K562 (cell line): ENCODE measurements at regions not wholly inside any gene's neighbourhood (a gene's known extent, or its start where the extent isn't known, plus 50 kb on each side); places are given as distances from the start of the nearest gene placed in this dataset.

Source experiments
- ATAC-seq: fragments of 200-7000 bp; cut with Tn5 transposase; 3 replicates; pipeline ENCODE4 v1.9.1; 2020; ENCODE audit warnings: moderate library complexity
- BruUV-seq: library from RNA; stranded (reverse); fragments of 400-500 nt; replicated peaks from 2 replicates; lab custom pipeline; 2021; lab: Mats Ljungman, UMichigan
- CTCF ChIA-PET: fragments of 300-600 bp; formaldehyde crosslinking; extraction: SDS; loops from one replicate; lab custom pipeline; 2021; ENCODE audit warnings: low intra/inter-chr PET ratio; lab: Yijun Ruan, JAX
- POLR2A ChIA-PET: fragments of 300-600, 350-650 bp; sonication (Branson Sonifier 250); formaldehyde crosslinking; extraction: SDS; loops from one replicate; lab custom pipeline; 2021; ENCODE audit warnings: antibody characterized with exemption, inconsistent platforms; lab: Yijun Ruan, JAX
- DNase-seq, 4 experiments: peaks; one replicate each; pipeline versions ENCODE4 v3.0.0 to v3.0.0-alpha.2; 2011 to 2018; ENCODE audit warnings: low spot score in 3 of 4, mixed read lengths in 3 of 4; ENCODE audit errors: extremely low read depth in 1 of 4
- FAIRE-seq: peaks from 2 replicates; lab custom pipeline; 2011; peaks lifted over from hg19 to GRCh38; lab: Jason Lieb, UNC
- H2AFZ ChIP-seq: 2 replicates; pipeline ENCODE4 v1.6.0; 2011; ENCODE audit warnings: low read depth, low read length, control low read depth, inconsistent platforms
- H3K27ac ChIP-seq: fragments of 200-600 bp; 3 replicates; pipeline ENCODE4 v1.8.0; 2011; ENCODE audit warnings: low read depth, mild to moderate bottlenecking, control low read depth, inconsistent platforms, low read length, moderate library complexity, mixed read lengths; ENCODE audit errors: extremely low read depth
- H3K27me3 ChIP-seq, 2 experiments: fragments of 300-600 bp in 1 of 2; 2 replicates in 1 of 2; 3 replicates in 1 of 2; pipeline versions ENCODE4 v1.6.0 to v1.8.0; 2011; ENCODE audit warnings: inconsistent platforms in 2 of 2, low read length in 2 of 2, mild to moderate bottlenecking in 1 of 2, mixed read lengths in 1 of 2, moderate library complexity in 1 of 2; ENCODE audit not compliant: control insufficient read depth in 2 of 2, insufficient read depth in 2 of 2
- H3K36me3 ChIP-seq: fragments of 300-600 bp; 3 replicates; pipeline ENCODE4 v1.8.0; 2011; ENCODE audit warnings: mild to moderate bottlenecking, low read length, inconsistent platforms; ENCODE audit not compliant: control insufficient read depth, insufficient read depth
- H3K4me1 ChIP-seq, 2 experiments: fragments of 200-600 bp in 1 of 2; replicated peaks in 1 of 2; 2 replicates in 1 of 2; 3 replicates in 1 of 2; pipeline versions ENCODE4 v1.5.1 to v1.8.0; 2011; ENCODE audit warnings: inconsistent platforms in 2 of 2, low read length in 2 of 2, mild to moderate bottlenecking in 1 of 2, mixed read lengths in 1 of 2, moderate library complexity in 1 of 2; ENCODE audit not compliant: control insufficient read depth in 2 of 2, insufficient read depth in 2 of 2
- H3K4me2 ChIP-seq: 2 replicates; pipeline ENCODE4 v1.6.1; 2011; ENCODE audit warnings: low read length, control low read depth, inconsistent platforms, mixed read lengths; ENCODE audit not compliant: insufficient read depth
- H3K4me3 ChIP-seq: fragments of 200-600 bp; sonication (generic), shearing (Covaris generic); 2 replicates; pipeline ENCODE4 v1.5.1; 2016; ENCODE audit warnings: control low read depth, inconsistent platforms
- H3K79me2 ChIP-seq: fragments of 200-600 bp; 3 replicates; pipeline ENCODE4 v1.8.0; 2011; ENCODE audit warnings: low read length, inconsistent platforms; ENCODE audit not compliant: control insufficient read depth, insufficient read depth
- H3K9ac ChIP-seq, 2 experiments: 2 replicates each; pipeline versions ENCODE4 v1.6.0 to v1.6.1; 2011; ENCODE audit warnings: low read depth in 2 of 2, low read length in 2 of 2, control low read depth in 1 of 2, inconsistent platforms in 1 of 2, mild to moderate bottlenecking in 1 of 2, mixed read lengths in 1 of 2; ENCODE audit not compliant: insufficient read depth in 1 of 2
- H3K9me1 ChIP-seq: one replicate; pipeline ENCODE4 v1.6.0; 2011; ENCODE audit warnings: inconsistent platforms, mild to moderate bottlenecking, low read length, moderate library complexity; ENCODE audit not compliant: control insufficient read depth, insufficient read depth
- H3K9me3 ChIP-seq: replicated peaks from 2 replicates; pipeline ENCODE4 v1.5.1; 2011; ENCODE audit warnings: low read depth, low read length, inconsistent platforms; ENCODE audit not compliant: control insufficient read depth, insufficient read depth
- H4K20me1 ChIP-seq: replicated peaks from 2 replicates; pipeline ENCODE4 v1.6.1; 2011; ENCODE audit warnings: low read length, inconsistent platforms, mixed read lengths; ENCODE audit not compliant: control insufficient read depth, insufficient read depth
- ARID1B ChIP-seq: fragments of 450-650 bp; IDR thresholded peaks from 2 replicates; pipeline ENCODE4 v1.6.1; 2016; ENCODE audit warnings: antibody characterized with exemption, mild to moderate bottlenecking, inconsistent platforms
- DDX20 ChIP-seq: fragments of 450-650 bp; IDR thresholded peaks from 2 replicates; pipeline ENCODE4 v1.6.1; 2016; ENCODE audit warnings: missing genetic modification characterization, low read depth, mild to moderate bottlenecking, missing compliant biosample characterization, moderate library complexity
- FOXK1 ChIP-seq: sonication (generic); formaldehyde crosslinking; IDR thresholded peaks from 2 replicates; pipeline ENCODE4 v1.8.0; 2022; ENCODE audit warnings: missing genetic modification reagents, mild to moderate bottlenecking, borderline replicate concordance
- MBD2 ChIP-seq: sonication (generic); IDR thresholded peaks from 2 replicates; pipeline ENCODE4 v1.6.1; 2016; ENCODE audit warnings: low read depth, borderline replicate concordance
- MCM2 ChIP-seq: fragments of 450-650 bp; IDR thresholded peaks from 2 replicates; pipeline ENCODE4 v1.6.1; 2017; ENCODE audit warnings: low read depth, mild to moderate bottlenecking
- PTBP1 ChIP-seq: fragments of 200-400 bp; formaldehyde crosslinking; IDR thresholded peaks from 2 replicates; pipeline ENCODE4 v1.6.1; 2017; ENCODE audit warnings: low read depth, low read length
- SPI1 ChIP-seq: IDR thresholded peaks from 2 replicates; pipeline ENCODE4 v1.6.1; 2011; ENCODE audit warnings: low read depth, low read length, control low read depth, borderline replicate concordance
- TAF15 ChIP-seq: fragments of 200-400 bp; formaldehyde crosslinking; IDR thresholded peaks from 2 replicates; pipeline ENCODE4 v1.6.1; 2017; ENCODE audit warnings: mild to moderate bottlenecking, low read depth, low read length, moderate library complexity
- ZNF217 ChIP-seq: sonication (generic); formaldehyde crosslinking; IDR thresholded peaks from 2 replicates; pipeline ENCODE4 v1.8.0; 2022; ENCODE audit warnings: mild to moderate bottlenecking, missing genetic modification reagents
- WGBS: fragments of 100-300 bp; shearing (Covaris generic); methylation state at CpG from one replicate; pipeline ENCODE4 v1.1.6; 2016; ENCODE audit warnings: low coverage, mixed read lengths; ENCODE audit not compliant: insufficient coverage; ENCODE audit errors: missing lambda C conversion rate; 5-methylcytosine and 5-hydroxymethylcytosine counted together
- in situ Hi-C: fragments of 300-500 bp; cut with MboI; formaldehyde crosslinking; loops from 4 replicates; pipeline ENCODE4 v1.15.0; 2018; ENCODE audit warnings: inconsistent platforms, mixed read lengths
- intact Hi-C: fragments of 100-400 bp; cut with micrococcal nuclease; formaldehyde crosslinking; loops from 2 replicates; pipeline ENCODE4 v1.14.2; 2022
- TF ChIP-seq, protein P1 (sequence below): IDR thresholded peaks from 3 replicates; pipeline ENCODE4 v1.6.1; 2011; ENCODE audit warnings: borderline replicate concordance, mild to moderate bottlenecking; ENCODE audit not compliant: insufficient read length, insufficient read depth
- TF ChIP-seq, protein P2 (sequence below): fragments of 450-650 bp; IDR thresholded peaks from 2 replicates; pipeline ENCODE4 v1.6.1; 2017; ENCODE audit warnings: antibody characterized with exemption
- TF ChIP-seq, protein P3 (sequence below): fragments of 250-450 bp; sonication (Bioruptor Pico); IDR thresholded peaks from 2 replicates; pipeline ENCODE4 v1.9.0; 2021; ENCODE audit warnings: mild to moderate bottlenecking, inconsistent platforms

DNA sequence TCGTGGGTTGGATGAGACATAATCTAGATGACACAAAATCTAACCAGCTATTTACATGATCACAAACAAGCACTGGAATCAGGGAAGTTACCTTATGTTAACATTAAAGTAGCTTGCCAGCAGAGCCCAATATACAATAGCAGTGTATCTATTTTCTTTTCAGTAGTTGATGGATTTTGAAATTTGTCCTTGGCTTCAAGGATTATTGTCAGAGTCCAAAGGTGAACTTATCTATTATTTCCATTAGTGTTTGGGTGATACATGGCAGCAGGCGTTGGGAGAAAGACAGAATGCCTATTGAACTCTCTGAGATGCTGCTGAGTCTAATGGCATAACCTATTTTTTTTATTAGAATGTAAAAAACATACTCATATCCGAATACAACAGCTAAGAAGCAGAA lies 223.2 kb upstream of the ACTBL2 start (continued):
- TF ChIP-seq MBD2 (no peak), SPI1 (no peak)

DNA sequence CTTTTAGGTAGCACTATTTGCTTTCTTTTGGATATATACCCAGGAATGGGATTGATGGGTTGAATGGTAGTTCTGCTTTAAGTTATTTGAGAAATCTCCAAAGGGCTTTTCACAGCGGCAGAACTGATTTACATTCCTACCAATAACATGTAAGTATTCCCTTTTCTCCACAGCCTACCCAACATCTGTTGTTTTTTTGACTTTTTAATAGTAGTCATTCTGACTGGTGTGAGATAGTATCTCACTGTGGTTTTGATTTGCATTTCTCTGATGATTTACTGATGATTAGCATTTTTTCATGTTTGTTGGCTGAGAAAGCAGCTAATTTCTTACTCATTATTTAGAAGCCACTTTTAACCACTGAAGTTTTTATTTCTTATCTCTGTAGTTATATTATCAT lies 221.1 kb upstream of the ACTBL2 start:
- no peak for FAIRE-seq
- WGBS = 5% methylated on average over 1 of the region's 1 CpG

More for the DNA sequence above, 221.1 kb upstream of the ACTBL2 start:
- POLR2A ChIA-PET = no interaction called here
- CTCF ChIA-PET = no interaction called here
- intact Hi-C loops = no loop called here
- Histone ChIP-seq H3K4me1 (no peaks in the 10 kb centered on the region), H3K9me1 (no peaks in the 10 kb centered on the region), H3K9me3 (no peaks in the 10 kb centered on the region)
- no TSS peak for BruUV-seq
- TF ChIP-seq ZNF217 (CRISPR knock-in tag) (no peak), ARID1B (no peak), TAF15 (no peak), PTBP1 (no peak), DDX20 (tag) (no peak), FOXK1 (CRISPR knock-in tag) (no peak), MCM2 (no peak)
- TF ChIP-seq, protein P1, sequence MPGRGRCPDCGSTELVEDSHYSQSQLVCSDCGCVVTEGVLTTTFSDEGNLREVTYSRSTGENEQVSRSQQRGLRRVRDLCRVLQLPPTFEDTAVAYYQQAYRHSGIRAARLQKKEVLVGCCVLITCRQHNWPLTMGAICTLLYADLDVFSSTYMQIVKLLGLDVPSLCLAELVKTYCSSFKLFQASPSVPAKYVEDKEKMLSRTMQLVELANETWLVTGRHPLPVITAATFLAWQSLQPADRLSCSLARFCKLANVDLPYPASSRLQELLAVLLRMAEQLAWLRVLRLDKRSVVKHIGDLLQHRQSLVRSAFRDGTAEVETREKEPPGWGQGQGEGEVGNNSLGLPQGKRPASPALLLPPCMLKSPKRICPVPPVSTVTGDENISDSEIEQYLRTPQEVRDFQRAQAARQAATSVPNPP = no peak
- TF ChIP-seq, protein P2, sequence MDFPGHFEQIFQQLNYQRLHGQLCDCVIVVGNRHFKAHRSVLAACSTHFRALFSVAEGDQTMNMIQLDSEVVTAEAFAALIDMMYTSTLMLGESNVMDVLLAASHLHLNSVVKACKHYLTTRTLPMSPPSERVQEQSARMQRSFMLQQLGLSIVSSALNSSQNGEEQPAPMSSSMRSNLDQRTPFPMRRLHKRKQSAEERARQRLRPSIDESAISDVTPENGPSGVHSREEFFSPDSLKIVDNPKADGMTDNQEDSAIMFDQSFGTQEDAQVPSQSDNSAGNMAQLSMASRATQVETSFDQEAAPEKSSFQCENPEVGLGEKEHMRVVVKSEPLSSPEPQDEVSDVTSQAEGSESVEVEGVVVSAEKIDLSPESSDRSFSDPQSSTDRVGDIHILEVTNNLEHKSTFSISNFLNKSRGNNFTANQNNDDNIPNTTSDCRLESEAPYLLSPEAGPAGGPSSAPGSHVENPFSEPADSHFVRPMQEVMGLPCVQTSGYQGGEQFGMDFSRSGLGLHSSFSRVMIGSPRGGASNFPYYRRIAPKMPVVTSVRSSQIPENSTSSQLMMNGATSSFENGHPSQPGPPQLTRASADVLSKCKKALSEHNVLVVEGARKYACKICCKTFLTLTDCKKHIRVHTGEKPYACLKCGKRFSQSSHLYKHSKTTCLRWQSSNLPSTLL = no peak
- TF ChIP-seq, protein P3, sequence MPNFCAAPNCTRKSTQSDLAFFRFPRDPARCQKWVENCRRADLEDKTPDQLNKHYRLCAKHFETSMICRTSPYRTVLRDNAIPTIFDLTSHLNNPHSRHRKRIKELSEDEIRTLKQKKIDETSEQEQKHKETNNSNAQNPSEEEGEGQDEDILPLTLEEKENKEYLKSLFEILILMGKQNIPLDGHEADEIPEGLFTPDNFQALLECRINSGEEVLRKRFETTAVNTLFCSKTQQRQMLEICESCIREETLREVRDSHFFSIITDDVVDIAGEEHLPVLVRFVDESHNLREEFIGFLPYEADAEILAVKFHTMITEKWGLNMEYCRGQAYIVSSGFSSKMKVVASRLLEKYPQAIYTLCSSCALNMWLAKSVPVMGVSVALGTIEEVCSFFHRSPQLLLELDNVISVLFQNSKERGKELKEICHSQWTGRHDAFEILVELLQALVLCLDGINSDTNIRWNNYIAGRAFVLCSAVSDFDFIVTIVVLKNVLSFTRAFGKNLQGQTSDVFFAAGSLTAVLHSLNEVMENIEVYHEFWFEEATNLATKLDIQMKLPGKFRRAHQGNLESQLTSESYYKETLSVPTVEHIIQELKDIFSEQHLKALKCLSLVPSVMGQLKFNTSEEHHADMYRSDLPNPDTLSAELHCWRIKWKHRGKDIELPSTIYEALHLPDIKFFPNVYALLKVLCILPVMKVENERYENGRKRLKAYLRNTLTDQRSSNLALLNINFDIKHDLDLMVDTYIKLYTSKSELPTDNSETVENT (CRISPR knock-in tag) = no peak
- TF ChIP-seq, all 486 proteins: peak for 0
- Histone ChIP-seq H3K4me3 (no peak overlapping the region), H3K27me3 (no peaks in the 10 kb centered on the region), H3K79me2 (no peaks in the 10 kb centered on the region), H3K9ac (no peak overlapping the region), H2AFZ (no peak overlapping the region), H3K27ac (no peak overlapping the region), H3K4me2 (no peak overlapping the region), H3K36me3 (no peaks in the 10 kb centered on the region), H4K20me1 (no peaks in the 10 kb centered on the region)
- in situ Hi-C loops = no loop called here
- ATAC-seq = no peak
- no peak for DNase-seq
